ENCODE measurements at regions not wholly inside any gene's neighbourhood (a gene's known extent, or its start where the extent isn't known, plus 50 kb on each side); places are given as distances from the start of the nearest gene placed in this dataset.
"Not testable (repeated sequence)": the region's sequence is repeated elsewhere in the genome, so short reads cannot be mapped to it uniquely, and the experiment has no call there.

DNA sequence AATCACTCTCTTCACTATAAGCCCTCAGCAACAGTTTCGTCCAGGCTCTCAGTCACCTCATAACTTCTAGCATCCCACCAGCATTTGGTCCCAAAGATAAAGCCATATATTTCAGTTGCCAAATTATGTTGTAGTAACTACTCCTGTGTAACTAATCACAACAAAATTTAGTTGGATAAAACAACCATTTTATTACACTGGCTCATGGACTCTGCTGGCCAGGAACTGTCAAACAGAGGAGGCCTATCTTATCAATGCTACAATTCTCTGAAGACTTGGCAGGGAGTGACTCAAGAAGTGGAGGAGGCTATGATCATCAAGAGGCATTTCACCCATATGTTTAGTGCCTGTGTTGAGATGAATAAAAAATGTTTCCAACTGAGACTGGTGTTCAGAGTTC, 1082.3 kb upstream of the GJE1 start:
- H3K27me3 ChIP-seq (ENCODE audit: control insufficient read depth in 5 of 5, insufficient read depth in 4 of 5, low read length in 5 of 5): no peaks in the 10 kb centered on the region
- H3K4me1 ChIP-seq (ENCODE audit: control insufficient read depth in 5 of 5, insufficient read depth in 5 of 5, low read length in 5 of 5): no peaks in the 10 kb centered on the region
- H3K27ac ChIP-seq (ENCODE audit: low read depth, low read length): no peak overlapping the region
- no peaks in the 10 kb centered on the region for H3K36me3 ChIP-seq (ENCODE audit: control insufficient read depth in 5 of 5, insufficient read depth in 5 of 5, low read length in 5 of 5)
- peaks cover 0 to 4% (median 0%) of the 10 kb centered on the region in 5 donors for H3K9me3 ChIP-seq (ENCODE audit: control insufficient read depth in 5 of 5, low read length in 5 of 5)
- H3K9ac ChIP-seq (ENCODE audit: low read length in 5 of 5): no peak overlapping the region
- no peak overlapping the region for H3K4me3 ChIP-seq (ENCODE audit: low read depth in 1 of 5, low read length in 5 of 5)

DNA sequence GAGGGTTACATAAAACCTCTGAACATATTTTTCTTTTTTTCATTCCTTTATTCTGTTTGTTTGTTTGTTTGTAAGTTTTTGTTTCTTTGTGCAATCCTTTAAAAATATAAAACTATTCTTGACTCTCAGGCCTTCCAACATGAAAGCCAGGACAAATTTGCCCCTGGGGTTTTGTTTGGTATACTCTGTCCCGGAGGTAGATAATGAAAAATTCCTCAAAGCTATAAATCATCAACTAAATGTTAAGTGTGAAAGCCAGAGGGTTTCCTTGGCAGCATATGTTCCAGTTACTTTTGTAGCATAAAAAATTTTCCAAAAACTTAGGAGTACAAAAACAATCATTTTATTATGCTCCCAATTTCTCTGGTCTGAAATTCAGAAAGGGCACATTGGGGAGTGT, 1084.3 kb upstream of the GJE1 start:
- Histone ChIP-seq H3K4me3 (ENCODE audit: low read depth in 1 of 5, low read length in 5 of 5) (no peak overlapping the region), H3K36me3 (ENCODE audit: control insufficient read depth in 5 of 5, insufficient read depth in 5 of 5, low read length in 5 of 5) (no peaks in the 10 kb centered on the region), H3K27me3 (ENCODE audit: control insufficient read depth in 5 of 5, insufficient read depth in 4 of 5, low read length in 5 of 5) (no peaks in the 10 kb centered on the region), H3K27ac (ENCODE audit: low read depth, low read length) (no peak overlapping the region), H3K9ac (ENCODE audit: low read length in 5 of 5) (no peak overlapping the region), H3K4me1 (ENCODE audit: control insufficient read depth in 5 of 5, insufficient read depth in 5 of 5, low read length in 5 of 5) (no peaks in the 10 kb centered on the region), H3K9me3 (ENCODE audit: control insufficient read depth in 5 of 5, low read length in 5 of 5) (peaks cover 0 to 4% (median 0%) of the 10 kb centered on the region in 5 donors)

DNA sequence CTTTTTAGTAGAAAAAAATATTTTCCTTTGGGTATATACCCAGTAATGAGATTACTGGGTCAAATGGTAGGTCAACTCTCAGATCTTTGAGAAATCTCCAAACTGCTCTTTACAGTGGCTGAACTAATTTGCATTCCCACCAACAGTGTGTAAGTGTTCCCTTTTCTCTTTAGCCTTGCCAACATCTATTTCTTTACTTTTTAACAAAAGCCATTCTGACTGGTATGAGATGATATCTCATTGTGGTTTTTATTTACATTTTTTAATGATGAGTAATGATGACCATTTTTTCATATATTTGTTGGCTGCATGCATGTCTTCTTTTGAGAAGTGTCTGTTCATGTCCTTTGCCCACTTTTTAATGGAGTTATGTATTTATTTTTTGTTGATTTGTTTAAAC, 1086.2 kb upstream of the GJE1 start:
- H3K9ac ChIP-seq (ENCODE audit: low read length in 5 of 5); H3K36me3 ChIP-seq (ENCODE audit: control insufficient read depth in 5 of 5, insufficient read depth in 5 of 5, low read length in 5 of 5); H3K27ac ChIP-seq (ENCODE audit: low read depth, low read length); H3K9me3 ChIP-seq (ENCODE audit: control insufficient read depth in 5 of 5, low read length in 5 of 5); H3K27me3 ChIP-seq (ENCODE audit: control insufficient read depth in 5 of 5, insufficient read depth in 4 of 5, low read length in 5 of 5); H3K4me3 ChIP-seq (ENCODE audit: low read depth in 1 of 5, low read length in 5 of 5); H3K4me1 ChIP-seq (ENCODE audit: control insufficient read depth in 5 of 5, insufficient read depth in 5 of 5, low read length in 5 of 5): not testable (repeated sequence)

DNA sequence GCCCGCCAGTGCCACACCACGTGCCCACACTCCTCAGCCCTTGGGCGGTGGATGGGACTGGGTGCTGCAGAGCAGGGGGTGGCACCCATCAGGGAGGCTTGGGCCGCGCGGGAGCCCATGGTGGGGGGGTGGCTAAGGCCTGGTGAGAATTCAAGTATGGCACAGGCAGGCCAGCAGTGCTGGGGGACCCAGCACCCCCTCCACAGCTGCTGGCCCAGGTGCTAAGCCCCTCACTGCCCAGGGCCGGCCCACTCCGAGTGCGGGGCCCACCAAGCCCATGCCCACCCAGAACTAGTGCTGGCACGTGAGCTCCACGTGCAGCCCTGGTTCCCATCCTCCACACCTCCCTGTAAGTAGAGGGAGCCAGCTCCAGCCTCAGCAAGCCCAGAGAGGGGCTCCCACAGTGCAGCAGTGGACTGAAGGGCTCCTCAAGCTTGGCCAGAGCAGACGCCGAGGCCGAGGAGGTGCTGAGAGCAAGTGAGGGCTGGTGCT, 1091.1 kb upstream of the GJE1 start:
- no peaks in the 10 kb centered on the region for H3K27me3 ChIP-seq (ENCODE audit: control insufficient read depth in 5 of 5, insufficient read depth in 4 of 5, low read length in 5 of 5)
- H3K27ac ChIP-seq (ENCODE audit: low read depth, low read length): no peak overlapping the region
- H3K4me3 ChIP-seq (ENCODE audit: low read depth in 1 of 5, low read length in 5 of 5): no peak overlapping the region
- no peaks in the 10 kb centered on the region for H3K4me1 ChIP-seq (ENCODE audit: control insufficient read depth in 5 of 5, insufficient read depth in 5 of 5, low read length in 5 of 5)
- no peaks in the 10 kb centered on the region for H3K36me3 ChIP-seq (ENCODE audit: control insufficient read depth in 5 of 5, insufficient read depth in 5 of 5, low read length in 5 of 5)
- H3K9me3 ChIP-seq (ENCODE audit: control insufficient read depth in 5 of 5, low read length in 5 of 5): peaks cover 0 to 9% (median 5%) of the 10 kb centered on the region in 5 donors
- H3K9ac ChIP-seq (ENCODE audit: low read length in 5 of 5): no peak overlapping the region

DNA sequence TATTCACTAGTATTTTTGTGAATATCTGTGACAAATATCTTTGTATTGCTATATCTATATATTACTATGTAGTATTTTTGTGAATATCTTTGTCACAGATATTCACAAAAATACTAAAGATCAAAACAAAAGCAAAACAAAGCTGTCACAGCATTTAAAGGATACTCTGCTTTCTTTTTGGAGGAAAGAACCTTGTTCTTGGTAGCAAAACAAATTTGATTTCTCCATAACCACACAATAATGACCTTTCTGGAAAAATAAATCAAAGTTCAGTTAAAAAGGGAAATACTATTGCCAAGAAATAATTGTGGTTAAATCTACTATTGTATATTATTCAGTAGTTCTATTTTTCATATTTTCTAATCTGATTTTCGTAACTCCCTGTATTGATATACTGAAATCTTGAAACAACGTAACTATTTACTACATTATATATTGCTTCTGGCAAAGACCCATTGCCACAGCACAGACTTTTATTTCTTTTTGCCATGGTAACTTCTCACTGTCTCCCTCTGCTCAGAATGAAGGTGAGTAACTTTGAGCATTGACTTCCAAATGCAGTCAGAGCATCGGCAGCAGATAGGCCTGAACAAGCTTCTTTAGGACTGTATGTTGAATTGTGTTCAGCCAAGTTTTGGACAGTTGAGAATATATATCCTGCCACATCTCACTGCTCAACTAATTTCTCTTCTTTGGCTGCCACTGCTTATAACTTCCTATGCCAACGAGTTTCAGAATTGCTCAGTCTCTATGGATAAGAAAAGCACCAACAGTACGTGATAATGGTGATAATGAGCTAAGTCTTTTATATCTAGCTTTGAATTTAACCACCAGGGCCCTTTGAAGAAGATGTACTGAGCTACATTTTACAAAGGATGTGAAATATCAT, 1097.2 kb upstream of the GJE1 start:
- H3K9me3 ChIP-seq (ENCODE audit: control insufficient read depth in 5 of 5, low read length in 5 of 5): no peaks in the 10 kb centered on the region
- no peaks in the 10 kb centered on the region for H3K36me3 ChIP-seq (ENCODE audit: control insufficient read depth in 5 of 5, insufficient read depth in 5 of 5, low read length in 5 of 5)
- H3K4me1 ChIP-seq (ENCODE audit: control insufficient read depth in 5 of 5, insufficient read depth in 5 of 5, low read length in 5 of 5): no peaks in the 10 kb centered on the region
- H3K27ac ChIP-seq (ENCODE audit: low read depth, low read length): no peak overlapping the region
- no peak overlapping the region for H3K9ac ChIP-seq (ENCODE audit: low read length in 5 of 5)
- no peak overlapping the region for H3K4me3 ChIP-seq (ENCODE audit: low read depth in 1 of 5, low read length in 5 of 5)
- no peaks in the 10 kb centered on the region for H3K27me3 ChIP-seq (ENCODE audit: control insufficient read depth in 5 of 5, insufficient read depth in 4 of 5, low read length in 5 of 5)

DNA sequence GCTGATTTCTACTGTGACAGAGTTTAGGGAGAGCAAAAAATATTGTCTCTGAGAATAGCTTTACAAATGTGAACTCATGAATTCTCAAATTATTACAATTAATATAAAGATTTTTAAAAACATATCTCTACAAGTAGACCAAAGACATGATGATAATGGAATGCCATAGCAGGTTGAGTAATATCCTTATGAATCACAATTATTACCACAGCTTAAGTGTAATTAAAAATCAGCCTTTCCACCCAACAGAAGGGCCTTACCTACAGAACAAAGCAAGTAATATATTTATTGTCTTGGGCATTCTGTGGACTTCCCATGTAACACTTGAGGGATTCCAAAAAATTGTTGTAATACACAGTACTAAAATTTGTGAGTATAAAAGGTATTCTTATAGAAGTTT, 1099.6 kb upstream of the GJE1 start:
- Histone ChIP-seq H3K27ac (ENCODE audit: low read depth, low read length) (no peak overlapping the region), H3K9ac (ENCODE audit: low read length in 5 of 5) (no peak overlapping the region), H3K27me3 (ENCODE audit: control insufficient read depth in 5 of 5, insufficient read depth in 4 of 5, low read length in 5 of 5) (no peaks in the 10 kb centered on the region), H3K9me3 (ENCODE audit: control insufficient read depth in 5 of 5, low read length in 5 of 5) (no peaks in the 10 kb centered on the region), H3K36me3 (ENCODE audit: control insufficient read depth in 5 of 5, insufficient read depth in 5 of 5, low read length in 5 of 5) (no peaks in the 10 kb centered on the region), H3K4me3 (ENCODE audit: low read depth in 1 of 5, low read length in 5 of 5) (no peak overlapping the region), H3K4me1 (ENCODE audit: control insufficient read depth in 5 of 5, insufficient read depth in 5 of 5, low read length in 5 of 5) (no peaks in the 10 kb centered on the region)

DNA sequence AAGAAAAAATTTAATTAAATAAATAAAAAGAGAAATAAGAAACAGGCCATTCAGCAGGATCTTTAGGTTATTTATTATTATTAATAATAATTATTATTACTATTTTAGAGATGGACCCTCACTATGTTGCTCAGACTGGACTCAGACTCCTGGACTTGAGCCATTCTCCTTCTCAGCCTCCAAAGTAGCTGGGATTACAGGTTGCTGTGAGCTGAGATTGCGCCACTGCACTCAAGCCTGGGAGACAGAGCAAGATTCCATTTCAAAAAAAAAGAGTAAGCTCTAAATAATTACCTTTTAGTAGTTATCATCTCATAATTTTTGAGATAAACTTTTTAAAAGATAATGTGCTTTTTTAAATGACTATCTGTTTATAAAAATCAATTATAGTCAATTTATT, 1102.8 kb upstream of the GJE1 start:
- H3K36me3 ChIP-seq (ENCODE audit: control insufficient read depth in 5 of 5, insufficient read depth in 5 of 5, low read length in 5 of 5): no peaks in the 10 kb centered on the region
- no peak overlapping the region for H3K4me3 ChIP-seq (ENCODE audit: low read depth in 1 of 5, low read length in 5 of 5)
- H3K4me1 ChIP-seq (ENCODE audit: control insufficient read depth in 5 of 5, insufficient read depth in 5 of 5, low read length in 5 of 5): no peaks in the 10 kb centered on the region
- no peak overlapping the region for H3K27ac ChIP-seq (ENCODE audit: low read depth, low read length)
- no peaks in the 10 kb centered on the region for H3K9me3 ChIP-seq (ENCODE audit: control insufficient read depth in 5 of 5, low read length in 5 of 5)
- H3K27me3 ChIP-seq (ENCODE audit: control insufficient read depth in 5 of 5, insufficient read depth in 4 of 5, low read length in 5 of 5): no peaks in the 10 kb centered on the region
- H3K9ac ChIP-seq (ENCODE audit: low read length in 5 of 5): no peak overlapping the region

DNA sequence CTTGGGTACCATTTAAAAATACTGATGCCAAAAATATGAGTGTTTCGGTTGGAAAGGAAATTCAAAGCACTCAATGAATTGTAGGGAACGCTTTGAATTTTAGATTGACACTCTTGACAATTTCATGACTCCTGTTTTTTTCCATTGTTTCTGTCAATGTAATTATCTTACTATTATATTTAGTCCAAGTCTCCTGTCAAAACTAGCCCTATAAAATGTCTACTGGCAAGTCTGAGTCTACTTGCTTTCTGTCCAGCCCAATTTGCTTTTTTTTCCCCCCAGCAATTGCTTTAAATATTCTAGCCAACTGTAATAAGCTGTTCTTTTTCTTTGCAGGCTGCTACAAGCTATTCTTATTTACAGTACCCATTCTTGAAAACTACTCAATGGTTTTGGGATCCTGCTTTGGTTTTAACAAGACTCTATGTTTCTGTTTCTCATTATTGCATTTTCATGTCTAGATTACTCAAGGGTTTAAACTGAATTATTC, 1103.9 kb upstream of the GJE1 start:
- Histone ChIP-seq H3K4me3 (ENCODE audit: low read depth in 1 of 5, low read length in 5 of 5) (no peak overlapping the region), H3K27ac (ENCODE audit: low read depth, low read length) (no peak overlapping the region), H3K27me3 (ENCODE audit: control insufficient read depth in 5 of 5, insufficient read depth in 4 of 5, low read length in 5 of 5) (no peaks in the 10 kb centered on the region), H3K9me3 (ENCODE audit: control insufficient read depth in 5 of 5, low read length in 5 of 5) (no peaks in the 10 kb centered on the region), H3K36me3 (ENCODE audit: control insufficient read depth in 5 of 5, insufficient read depth in 5 of 5, low read length in 5 of 5) (no peaks in the 10 kb centered on the region), H3K9ac (ENCODE audit: low read length in 5 of 5) (no peak overlapping the region), H3K4me1 (ENCODE audit: control insufficient read depth in 5 of 5, insufficient read depth in 5 of 5, low read length in 5 of 5) (no peaks in the 10 kb centered on the region)

DNA sequence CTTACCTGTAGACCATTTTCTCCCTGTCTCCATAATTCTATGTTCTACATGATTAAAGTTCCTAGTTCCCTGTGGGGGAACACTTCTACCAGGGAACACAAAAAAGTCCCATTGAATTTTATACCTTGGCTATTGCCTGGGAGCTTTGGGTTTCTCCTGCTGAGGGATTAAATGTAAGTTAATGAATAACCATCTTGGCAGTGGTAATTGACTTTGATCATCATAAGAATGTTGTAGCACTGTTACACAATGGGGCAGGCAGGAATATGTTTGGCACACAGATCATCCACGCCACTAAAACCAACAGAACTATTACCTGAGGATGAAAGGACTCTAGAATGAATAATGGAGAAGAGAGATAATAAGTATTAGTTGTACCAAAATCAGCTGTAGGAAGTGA, 1106.2 kb upstream of the GJE1 start:
- Histone ChIP-seq H3K4me1 (ENCODE audit: control insufficient read depth in 5 of 5, insufficient read depth in 5 of 5, low read length in 5 of 5) (no peaks in the 10 kb centered on the region), H3K9ac (ENCODE audit: low read length in 5 of 5) (no peak overlapping the region), H3K27me3 (ENCODE audit: control insufficient read depth in 5 of 5, insufficient read depth in 4 of 5, low read length in 5 of 5) (no peaks in the 10 kb centered on the region), H3K4me3 (ENCODE audit: low read depth in 1 of 5, low read length in 5 of 5) (no peak overlapping the region), H3K9me3 (ENCODE audit: control insufficient read depth in 5 of 5, low read length in 5 of 5) (peaks cover 0 to 5% (median 0%) of the 10 kb centered on the region in 5 donors), H3K27ac (ENCODE audit: low read depth, low read length) (no peak overlapping the region), H3K36me3 (ENCODE audit: control insufficient read depth in 5 of 5, insufficient read depth in 5 of 5, low read length in 5 of 5) (no peaks in the 10 kb centered on the region)

DNA sequence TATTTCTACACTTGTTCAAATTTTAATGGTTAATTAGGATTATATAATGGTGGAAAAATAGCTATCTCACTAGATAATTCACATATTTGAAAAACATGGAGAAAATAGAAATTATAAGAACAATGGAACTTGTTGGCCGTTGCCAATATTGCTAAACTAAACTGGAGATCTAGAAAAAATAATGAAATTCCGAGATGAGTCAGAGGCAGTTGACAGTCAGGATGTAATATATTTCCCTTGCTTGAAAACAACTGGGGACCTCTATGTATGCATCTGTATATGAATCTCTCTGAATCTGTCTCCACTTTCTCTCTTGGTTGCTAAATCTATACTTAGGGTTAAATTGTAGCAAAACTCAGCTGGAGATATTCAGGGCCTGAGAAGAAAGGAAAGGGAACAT, 1108.2 kb upstream of the GJE1 start:
- H3K36me3 ChIP-seq (ENCODE audit: control insufficient read depth in 5 of 5, insufficient read depth in 5 of 5, low read length in 5 of 5): no peaks in the 10 kb centered on the region
- no peaks in the 10 kb centered on the region for H3K27me3 ChIP-seq (ENCODE audit: control insufficient read depth in 5 of 5, insufficient read depth in 4 of 5, low read length in 5 of 5)
- no peak overlapping the region for H3K4me3 ChIP-seq (ENCODE audit: low read depth in 1 of 5, low read length in 5 of 5)
- H3K4me1 ChIP-seq (ENCODE audit: control insufficient read depth in 5 of 5, insufficient read depth in 5 of 5, low read length in 5 of 5): no peaks in the 10 kb centered on the region
- H3K27ac ChIP-seq (ENCODE audit: low read depth, low read length): no peak overlapping the region
- no peak overlapping the region for H3K9ac ChIP-seq (ENCODE audit: low read length in 5 of 5)
- peaks cover 0 to 5% (median 0%) of the 10 kb centered on the region in 5 donors for H3K9me3 ChIP-seq (ENCODE audit: control insufficient read depth in 5 of 5, low read length in 5 of 5)
